IPS-18c (cell line): ENCODE measurements at regions not wholly inside any gene's neighbourhood (a gene's known extent, or its start where the extent isn't known, plus 50 kb on each side); places are given as distances from the start of the nearest gene placed in this dataset.
"Not testable (repeated sequence)": the region's sequence is repeated elsewhere in the genome, so short reads cannot be mapped to it uniquely, and the experiment has no call there.

Experiments used
- H3K4me3 ChIP-seq: 2 replicates; pipeline ENCODE4 v1.7.0; 2013; ENCODE audit warnings: low read depth, mild to moderate bottlenecking, low read length, moderate library complexity; ENCODE audit not compliant: insufficient read depth
- H3K9me3 ChIP-seq: one replicate; pipeline ENCODE4 v1.6.1; 2013; ENCODE audit warnings: mild to moderate bottlenecking, low read length, moderate library complexity; ENCODE audit not compliant: control insufficient read depth, insufficient read depth

DNA sequence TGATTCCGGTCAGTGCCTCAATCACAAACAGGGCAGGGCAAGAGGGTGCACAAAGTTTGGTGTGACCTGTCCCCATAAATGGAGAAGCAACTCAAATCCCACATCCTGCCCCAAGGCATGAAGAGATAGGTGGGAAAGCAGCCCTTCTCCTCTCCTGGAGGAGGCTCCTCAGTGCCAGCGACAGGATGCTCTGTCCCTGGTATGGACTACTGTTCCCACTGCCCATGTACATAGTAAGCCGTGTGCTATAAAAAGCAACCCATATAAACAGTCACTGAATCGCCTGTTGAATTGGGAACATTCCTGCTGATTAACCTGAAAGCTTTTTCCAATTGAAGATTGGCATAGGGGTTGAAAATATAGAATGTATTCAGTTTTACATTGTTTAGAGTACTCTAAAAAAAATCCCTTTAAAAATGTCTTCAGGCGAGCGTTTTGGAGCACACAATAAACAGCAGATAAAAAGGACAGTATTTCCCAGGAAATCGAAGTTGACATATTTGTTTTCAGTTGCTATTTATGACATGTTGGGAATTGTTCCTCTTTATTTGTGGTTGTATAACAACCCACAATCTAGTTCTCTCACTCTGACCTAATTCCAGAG lies 513.9 kb downstream of the DIRAS2 start:
- Histone ChIP-seq H3K4me3 (no peak overlapping the region), H3K9me3 (peaks cover 2% of the 10 kb centered on the region)

DNA sequence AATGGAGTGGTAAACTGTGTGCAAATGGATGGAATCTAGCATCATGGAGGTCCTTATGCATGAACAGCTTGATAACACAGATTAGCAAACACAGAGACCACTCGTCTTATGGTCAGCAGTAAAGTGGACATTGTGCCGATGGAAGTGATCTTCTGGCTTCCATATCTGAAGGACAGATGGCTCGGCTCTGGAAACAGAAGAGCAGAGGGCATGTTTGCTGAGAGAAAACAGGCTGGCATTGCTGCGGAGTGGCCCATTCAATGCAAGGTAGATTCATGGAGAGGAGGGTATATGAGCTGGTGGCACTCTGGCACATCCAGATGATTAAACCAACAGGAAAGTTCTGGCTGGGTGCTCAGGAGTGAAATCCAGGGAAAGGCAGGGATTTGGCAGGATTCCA lies 513.2 kb downstream of the DIRAS2 start:
- H3K4me3 ChIP-seq, result no peak overlapping the region

DNA sequence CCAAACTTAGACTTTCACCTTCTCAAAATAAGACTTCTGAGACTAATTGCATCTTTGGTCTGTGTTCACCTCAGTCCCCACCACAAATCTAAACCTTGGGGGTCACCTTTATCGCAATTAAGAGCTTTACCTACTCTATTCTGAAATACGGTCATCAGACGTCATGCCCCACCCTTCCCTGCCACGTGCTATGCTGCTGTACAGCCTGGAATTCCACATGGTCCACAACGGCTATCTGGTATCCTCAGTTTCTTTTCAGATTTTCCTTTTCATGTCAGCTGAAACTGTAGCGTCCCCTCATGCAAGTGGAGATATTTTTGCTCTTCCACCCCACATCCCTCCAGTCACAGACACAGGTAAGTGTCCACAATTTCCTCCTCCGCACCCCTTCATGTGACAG lies 511.1 kb downstream of the DIRAS2 start:
- Histone ChIP-seq H3K4me3 (no peak overlapping the region), H3K9me3 (peaks cover 2% of the 10 kb centered on the region)

More for the DNA sequence above, 513.2 kb downstream of the DIRAS2 start:
- peaks cover 2% of the 10 kb centered on the region for H3K9me3 ChIP-seq

DNA sequence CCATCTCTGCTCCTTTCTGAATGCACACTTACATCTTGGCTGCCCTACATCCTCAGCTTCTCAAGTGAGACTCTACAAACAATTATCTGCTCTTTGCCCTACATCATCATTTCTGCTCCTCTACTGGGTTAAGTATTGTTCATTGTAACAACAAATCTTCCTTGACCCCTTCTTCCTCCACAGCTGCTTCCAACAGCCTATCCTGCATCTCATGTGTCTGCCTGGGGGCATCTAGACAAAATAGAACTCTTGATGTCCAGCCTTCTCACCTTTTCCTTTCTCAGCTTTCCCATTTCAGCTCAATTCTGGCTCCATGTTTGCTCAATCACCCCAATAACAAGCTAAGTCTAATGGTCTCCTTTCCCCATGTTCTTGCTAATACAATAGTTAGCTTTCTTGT lies 509.8 kb downstream of the DIRAS2 start:
- Histone ChIP-seq H3K9me3 (peaks cover 2% of the 10 kb centered on the region), H3K4me3 (no peak overlapping the region)

DNA sequence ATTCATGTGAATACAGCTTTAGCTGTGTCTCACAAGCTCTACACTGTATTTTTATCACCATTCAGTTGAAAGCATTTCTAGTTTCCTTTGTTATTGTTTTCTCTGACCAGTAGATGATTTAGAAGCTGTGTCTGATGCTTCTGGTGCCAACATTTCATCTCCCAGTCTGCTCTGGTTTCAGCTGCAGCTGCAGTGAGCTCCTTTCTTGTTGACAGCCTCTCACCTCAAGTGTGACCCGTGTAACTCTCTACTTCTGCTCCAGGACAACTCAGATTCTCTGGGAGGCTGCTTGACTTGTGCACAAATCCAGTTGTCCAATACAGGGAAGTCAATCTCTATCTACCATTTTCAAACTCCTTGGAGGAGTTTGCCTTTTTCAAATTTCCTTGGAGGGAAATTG lies 504.8 kb downstream of the DIRAS2 start:
- H3K4me3 ChIP-seq, result no peak overlapping the region

DNA sequence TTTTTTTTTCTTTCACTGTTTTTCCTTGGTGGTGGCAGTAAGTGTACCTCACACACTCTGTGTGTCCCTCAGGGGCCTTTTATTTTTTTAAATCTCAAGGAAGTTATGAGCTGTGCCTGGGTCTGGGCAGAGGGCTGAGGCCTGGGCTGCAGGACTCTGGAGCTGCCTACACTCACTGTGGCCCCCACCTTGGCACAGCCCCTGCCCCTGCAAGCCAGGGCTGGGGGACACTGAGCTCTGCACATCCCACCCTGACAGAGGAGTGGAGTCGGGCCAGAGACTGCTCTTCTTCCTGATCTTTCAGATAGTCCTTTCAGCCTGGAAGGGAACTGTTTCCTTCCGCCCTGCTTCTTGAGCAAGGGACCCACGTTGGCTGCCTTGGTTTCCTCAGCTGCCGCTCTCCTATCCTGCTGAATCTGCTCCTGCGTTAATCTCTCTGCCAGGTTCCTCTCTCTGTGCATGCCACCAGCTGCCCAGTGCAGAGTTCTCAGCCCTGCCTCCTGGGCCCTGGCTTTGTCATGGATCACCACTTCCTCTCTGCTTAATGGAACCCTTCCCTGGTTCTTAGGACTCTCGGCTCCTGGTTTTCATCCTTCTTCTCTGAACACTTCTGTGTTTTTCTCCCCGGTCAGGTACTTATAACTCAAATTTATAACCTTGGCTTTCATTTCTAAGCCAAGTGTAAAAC lies 502.3 kb downstream of the DIRAS2 start:
- no peak overlapping the region for H3K4me3 ChIP-seq
- H3K9me3 ChIP-seq, result no peaks in the 10 kb centered on the region

More for the DNA sequence above, 504.8 kb downstream of the DIRAS2 start:
- H3K9me3 ChIP-seq, result no peaks in the 10 kb centered on the region

DNA sequence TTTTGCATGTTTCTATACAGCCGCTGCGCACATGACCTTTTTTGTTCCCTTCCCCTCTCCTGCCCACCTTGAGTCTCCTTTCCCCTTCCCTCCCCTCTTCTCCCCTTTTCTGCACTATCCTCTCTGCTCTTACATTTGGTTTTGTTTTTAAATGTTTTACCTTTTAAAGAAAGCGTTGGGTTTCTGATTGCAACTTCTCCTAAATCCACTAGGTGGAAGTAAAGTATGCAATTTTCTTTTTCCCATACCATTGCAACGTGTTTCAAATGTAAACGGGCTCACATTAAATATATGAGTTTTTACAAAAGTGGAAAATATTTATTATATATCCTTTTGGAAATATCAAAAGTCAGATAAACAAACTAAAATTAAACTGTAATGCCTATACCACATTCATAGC lies 500.9 kb downstream of the DIRAS2 start:
- no peaks in the 10 kb centered on the region for H3K9me3 ChIP-seq

DNA sequence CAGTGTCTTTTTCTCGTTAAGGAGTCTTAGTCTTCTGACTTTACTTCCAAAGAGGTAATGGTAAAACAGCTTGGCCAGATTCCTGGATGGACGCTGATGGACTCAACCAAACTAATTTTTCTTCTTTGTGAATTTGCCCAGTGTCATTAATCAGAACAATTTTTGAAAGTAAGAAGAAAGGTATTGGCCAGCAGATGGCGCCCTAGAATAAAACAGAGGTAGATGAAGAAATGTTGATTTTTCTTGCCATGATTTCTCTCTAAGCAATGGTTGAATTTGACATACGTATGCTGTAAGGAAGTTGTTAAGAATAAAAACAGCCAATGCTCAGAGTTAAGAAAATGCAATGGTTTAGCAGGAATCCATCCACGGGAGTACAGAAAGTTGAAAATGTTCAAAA lies 500.0 kb downstream of the DIRAS2 start:
- H3K9me3 ChIP-seq, result no peaks in the 10 kb centered on the region
- H3K4me3 ChIP-seq, result no peak overlapping the region

More for the DNA sequence above, 500.9 kb downstream of the DIRAS2 start:
- no peak overlapping the region for H3K4me3 ChIP-seq

DNA sequence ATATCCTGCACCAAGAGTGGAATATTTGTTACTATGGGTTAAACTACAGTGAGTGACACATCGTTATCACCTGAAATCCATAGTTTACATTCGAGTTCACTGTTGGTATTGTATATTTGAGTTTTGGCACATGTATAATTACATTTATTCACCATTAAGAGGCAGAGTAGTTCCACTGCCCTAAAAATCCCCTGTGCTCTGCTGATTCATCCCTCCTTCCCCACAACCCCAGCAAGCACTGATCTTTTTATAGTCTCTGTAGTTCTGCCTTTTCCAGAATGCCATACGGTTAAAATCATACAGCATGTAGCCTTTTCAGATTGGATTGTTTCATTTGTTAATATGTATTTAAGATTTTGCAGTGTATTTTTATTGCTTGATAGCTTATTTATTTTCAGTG lies 495.2 kb downstream of the DIRAS2 start:
- Histone ChIP-seq H3K4me3 (no peak overlapping the region), H3K9me3 (no peaks in the 10 kb centered on the region)

DNA sequence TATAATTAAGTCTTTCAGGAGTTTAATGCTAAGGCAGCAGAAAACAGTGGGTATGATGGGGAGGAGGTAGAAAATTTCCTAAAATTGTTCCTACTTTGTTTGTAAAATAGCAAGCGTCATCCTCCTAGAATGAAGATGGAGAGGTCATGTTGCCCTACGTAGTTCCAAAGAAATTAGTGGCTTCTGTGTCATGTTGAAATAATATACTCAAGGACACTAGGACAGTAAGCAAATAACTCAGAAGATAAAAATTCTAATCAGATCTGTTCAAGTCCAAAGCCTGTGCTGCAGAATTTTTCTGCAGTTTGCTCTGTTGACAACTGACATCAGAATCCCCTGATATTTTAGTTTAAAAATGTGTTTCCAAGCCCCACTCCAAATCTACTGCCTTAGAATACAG lies 486.3 kb downstream of the DIRAS2 start:
- H3K4me3 ChIP-seq, result no peak overlapping the region

DNA sequence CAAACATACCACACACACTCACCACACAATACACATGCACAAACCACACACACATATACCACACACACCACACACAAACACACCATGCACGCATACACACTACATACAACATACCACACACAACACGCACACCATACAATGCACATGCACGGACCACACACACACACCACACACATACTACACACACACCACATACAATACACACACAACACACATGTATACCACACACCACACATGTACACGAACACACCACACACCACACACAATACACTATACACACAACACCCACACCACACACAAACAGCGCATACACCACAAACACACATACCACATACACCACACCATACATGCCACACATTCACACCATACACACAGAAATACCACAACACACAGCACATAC lies 480.3 kb downstream of the DIRAS2 start:
- no peak overlapping the region for H3K4me3 ChIP-seq

More for the DNA sequence above, 486.3 kb downstream of the DIRAS2 start:
- no peaks in the 10 kb centered on the region for H3K9me3 ChIP-seq

DNA sequence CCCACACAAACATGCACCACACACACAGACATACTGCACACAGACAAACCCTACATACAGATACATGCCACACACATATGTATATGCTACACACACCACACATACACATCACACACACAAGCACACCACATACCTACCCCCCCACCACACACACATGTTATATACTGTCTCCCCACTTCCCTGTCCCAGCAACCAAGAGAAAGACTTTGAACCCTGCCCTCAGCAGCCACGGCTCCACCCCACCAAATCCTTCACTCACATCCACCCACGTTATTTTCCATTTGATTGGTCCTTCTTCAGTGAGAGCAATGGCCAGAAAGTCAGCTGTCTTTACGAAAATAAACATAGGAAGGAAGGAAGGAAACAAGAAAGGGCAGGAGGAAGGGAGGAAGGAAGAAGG lies 479.8 kb downstream of the DIRAS2 start:
- Histone ChIP-seq H3K9me3 (no peaks in the 10 kb centered on the region), H3K4me3 (no peak overlapping the region)

More for the DNA sequence above, 480.3 kb downstream of the DIRAS2 start:
- H3K9me3 ChIP-seq, result no peaks in the 10 kb centered on the region

DNA sequence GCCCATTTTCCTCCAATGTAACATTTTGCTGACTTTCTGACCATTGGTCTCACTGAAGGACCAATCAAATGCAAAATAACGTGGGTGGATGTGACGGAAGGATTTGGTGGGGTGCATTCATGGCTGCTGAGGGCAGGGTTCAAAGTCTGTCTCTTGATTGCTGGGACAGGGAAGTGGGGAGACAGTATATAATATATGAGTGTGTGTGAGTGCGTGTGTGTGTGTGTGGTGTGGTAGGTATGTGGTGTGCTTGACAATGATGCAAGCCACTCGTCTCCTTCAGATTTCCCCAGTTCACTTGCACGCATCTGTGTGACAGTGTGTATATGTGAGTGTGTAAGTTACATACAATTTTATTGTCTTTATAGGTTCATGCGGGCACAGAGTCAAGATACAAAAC lies 477.3 kb downstream of the DIRAS2 start:
- Histone ChIP-seq H3K9me3 (no peaks in the 10 kb centered on the region), H3K4me3 (no peak overlapping the region)

DNA sequence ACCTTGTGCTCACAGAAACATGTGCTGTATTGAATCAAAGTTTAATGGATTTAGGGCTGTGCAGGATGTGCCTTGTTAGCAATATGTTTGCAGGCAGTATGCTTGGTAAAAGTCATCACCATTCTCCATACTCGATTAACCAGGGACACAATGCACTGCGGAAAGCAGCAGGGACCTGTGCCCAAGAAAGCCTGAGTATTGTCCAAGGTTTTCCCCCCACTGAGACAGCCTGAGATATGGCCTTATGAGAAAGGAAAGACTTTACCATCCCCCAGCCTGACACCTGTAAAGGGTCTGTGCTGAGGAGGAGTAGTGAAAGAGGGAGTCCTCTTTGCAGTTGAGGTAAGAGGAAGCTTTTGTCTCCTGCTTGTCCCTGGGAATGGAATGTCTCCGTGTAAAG lies 476.2 kb downstream of the DIRAS2 start:
- not testable (repeated sequence) for H3K9me3 ChIP-seq, H3K4me3 ChIP-seq

DNA sequence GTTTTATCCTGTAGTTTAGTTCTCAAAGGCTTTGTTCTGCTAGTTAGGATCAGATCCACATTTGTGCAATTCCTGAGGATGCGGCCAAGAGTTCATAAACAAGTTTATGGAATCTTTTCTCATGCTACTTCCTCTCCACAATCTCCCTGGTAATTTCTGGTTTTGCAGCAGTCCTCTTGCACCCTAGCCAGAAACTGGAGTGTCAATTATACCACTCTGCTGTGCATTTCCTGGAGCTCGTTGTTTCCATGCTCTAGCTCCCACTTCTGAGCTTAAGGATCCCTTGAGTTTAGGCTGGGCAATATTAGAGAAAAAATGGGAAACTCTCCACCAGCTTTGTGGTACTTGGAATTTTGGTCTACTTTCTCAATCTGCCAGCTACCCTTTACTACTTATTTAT lies 474.7 kb downstream of the DIRAS2 start:
- Histone ChIP-seq H3K4me3 (no peak overlapping the region), H3K9me3 (no peaks in the 10 kb centered on the region)

DNA sequence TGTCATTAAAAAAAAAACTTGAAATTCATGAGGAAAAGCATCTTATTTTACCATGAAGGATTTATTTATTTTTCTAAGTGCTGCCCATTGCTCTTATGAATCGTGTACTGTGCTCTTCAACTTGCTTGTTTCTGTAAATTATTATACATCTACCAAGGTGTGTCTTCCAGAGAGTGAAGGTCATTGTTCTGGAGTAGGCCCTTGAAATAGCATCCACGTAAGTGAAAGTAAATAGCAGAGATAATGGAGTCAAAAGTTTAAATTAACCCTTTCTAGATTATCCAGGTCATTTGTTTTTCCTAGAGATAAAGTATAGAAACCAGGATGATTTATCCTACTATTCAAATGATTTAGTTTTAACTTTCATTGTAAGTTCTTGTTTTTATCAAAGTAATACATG lies 473.1 kb downstream of the DIRAS2 start:
- H3K4me3 ChIP-seq, result no peak overlapping the region
- H3K9me3 ChIP-seq, result no peaks in the 10 kb centered on the region

DNA sequence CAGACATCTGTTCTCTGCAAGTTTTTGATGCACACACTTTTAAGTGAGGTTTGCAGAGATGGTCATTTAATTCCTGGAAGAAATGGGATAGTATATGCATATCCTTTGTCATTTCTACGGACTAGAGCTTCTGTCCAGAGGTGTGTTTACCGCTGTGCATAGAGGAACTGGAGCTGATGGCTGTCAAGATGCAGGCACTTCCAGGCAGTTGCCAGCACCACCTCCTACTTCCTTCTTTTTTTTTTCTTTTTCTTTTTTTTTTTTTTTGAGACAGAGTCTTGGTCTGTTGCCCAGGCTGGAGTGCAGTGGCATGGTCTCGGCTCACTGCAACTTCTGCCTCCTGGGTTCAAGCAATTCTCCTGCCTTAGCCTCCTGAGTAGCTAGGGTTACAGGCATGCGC lies 468.7 kb downstream of the DIRAS2 start:
- H3K4me3 ChIP-seq, H3K9me3 ChIP-seq: not testable (repeated sequence)

DNA sequence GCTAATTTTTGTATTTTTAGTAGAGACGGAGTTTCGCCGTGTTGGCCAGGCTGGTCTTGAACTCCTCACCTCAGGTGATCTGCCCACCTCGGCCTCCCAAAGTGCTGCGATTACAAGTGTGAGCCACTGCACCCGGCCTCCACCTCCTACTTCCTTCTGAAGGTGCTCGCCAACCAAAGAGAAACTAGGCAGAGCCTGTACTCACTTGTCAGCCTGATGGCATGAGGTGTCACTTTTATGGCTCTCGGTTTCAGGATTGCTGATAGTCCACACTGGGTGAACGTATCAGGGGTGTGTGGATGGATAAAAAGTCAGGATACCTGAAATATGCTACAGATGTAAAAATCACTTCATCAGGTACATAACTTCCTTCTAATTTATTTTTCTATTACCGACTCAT lies 468.3 kb downstream of the DIRAS2 start:
- H3K9me3 ChIP-seq, H3K4me3 ChIP-seq: not testable (repeated sequence)

DNA sequence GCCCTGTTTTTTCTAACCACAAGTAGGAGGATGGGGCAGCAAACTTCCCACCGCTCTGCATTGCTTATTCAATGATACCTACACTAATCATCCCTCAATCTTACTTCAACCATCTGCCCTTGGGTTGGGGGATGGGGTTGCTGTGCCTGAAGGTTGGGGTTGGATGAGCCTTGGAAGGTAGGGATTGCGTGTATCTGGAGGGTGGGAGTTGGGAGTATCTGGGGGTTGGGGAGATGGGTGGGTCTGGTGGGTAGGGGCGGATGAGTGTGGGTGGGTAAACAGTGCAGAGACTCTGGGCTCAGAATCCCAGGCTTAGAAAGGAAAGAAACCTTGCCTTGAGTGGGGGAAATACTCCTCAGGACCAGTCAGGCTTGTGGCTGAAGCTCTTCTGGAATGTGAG lies 467.4 kb downstream of the DIRAS2 start:
- no peaks in the 10 kb centered on the region for H3K9me3 ChIP-seq
- H3K4me3 ChIP-seq, result no peak overlapping the region
